Breast epithelium (tissue), 4 donors: ENCODE measurements at regions not wholly inside any gene's neighbourhood (a gene's known extent, or its start where the extent isn't known, plus 50 kb on each side); places are given as distances from the start of the nearest gene placed in this dataset.

ENCODE experiments used
- DNase-seq, 2 donors: peaks; one replicate each; pipeline ENCODE4 v3.0.0-alpha.2; 2019; ENCODE audit warnings: low spot score in 2 of 2
- H3K27ac ChIP-seq, 2 donors: fragments of 200-600 bp; sonication (generic) in 1 of 2; one replicate each; pipeline ENCODE4 v1.5.1; 2016 to 2019; ENCODE audit warnings: mild to moderate bottlenecking in 1 of 2
- H3K27me3 ChIP-seq, 2 donors: fragments of 200-600 bp; sonication (generic) in 1 of 2; one replicate each; pipeline versions ENCODE4 v1.5.1 to v1.6.0; 2017 to 2019; ENCODE audit warnings: control low read depth in 1 of 2, mild to moderate bottlenecking in 1 of 2
- H3K36me3 ChIP-seq: fragments of 200-600 bp; one replicate; pipeline ENCODE4 v1.5.1; 2019
- H3K4me1 ChIP-seq, 2 donors: fragments of 200-600 bp; sonication (generic); one replicate each; pipeline ENCODE4 v1.5.1; 2016 to 2019; ENCODE audit warnings: control low read depth in 1 of 2
- H3K4me3 ChIP-seq, 3 donors: fragments of 200-600 bp; sonication (generic); 1 replicate in 2 of 3; 2 replicates in 1 of 3; pipeline ENCODE4 v1.5.1; 2016 to 2019; ENCODE audit warnings: mild to moderate bottlenecking in 3 of 3, moderate library complexity in 2 of 3
- H3K9me3 ChIP-seq, 2 donors: fragments of 200-600 bp; sonication (generic) in 1 of 2; one replicate each; pipeline ENCODE4 v1.5.1; 2016 to 2019; ENCODE audit warnings: control low read depth in 1 of 2
- POLR2A ChIP-seq: fragments of 450-650 bp; IDR thresholded peaks from one replicate; pipeline ENCODE4 v1.6.1; 2016; ENCODE audit warnings: antibody characterized with exemption, mild to moderate bottlenecking, moderate library complexity
- POLR2AphosphoS5 ChIP-seq, 3 donors: sonication (generic); formaldehyde crosslinking; IDR thresholded peaks; one replicate each; pipeline ENCODE4 v1.6.1; 2017; ENCODE audit warnings: antibody characterized with exemption in 3 of 3
- intact Hi-C: fragments of 100-400 bp; cut with DNase I; formaldehyde crosslinking; loops from one replicate; pipeline ENCODE4 v1.15.1; 2023; ENCODE audit warnings: low total_unique reads
- TF ChIP-seq, protein P1 (sequence below), 3 donors: fragments of 450-650 bp; IDR thresholded peaks; one replicate each; pipeline ENCODE4 v1.5.1; 2016 to 2017; ENCODE audit warnings: antibody characterized with exemption in 3 of 3, mild to moderate bottlenecking in 3 of 3, moderate library complexity in 3 of 3

DNA sequence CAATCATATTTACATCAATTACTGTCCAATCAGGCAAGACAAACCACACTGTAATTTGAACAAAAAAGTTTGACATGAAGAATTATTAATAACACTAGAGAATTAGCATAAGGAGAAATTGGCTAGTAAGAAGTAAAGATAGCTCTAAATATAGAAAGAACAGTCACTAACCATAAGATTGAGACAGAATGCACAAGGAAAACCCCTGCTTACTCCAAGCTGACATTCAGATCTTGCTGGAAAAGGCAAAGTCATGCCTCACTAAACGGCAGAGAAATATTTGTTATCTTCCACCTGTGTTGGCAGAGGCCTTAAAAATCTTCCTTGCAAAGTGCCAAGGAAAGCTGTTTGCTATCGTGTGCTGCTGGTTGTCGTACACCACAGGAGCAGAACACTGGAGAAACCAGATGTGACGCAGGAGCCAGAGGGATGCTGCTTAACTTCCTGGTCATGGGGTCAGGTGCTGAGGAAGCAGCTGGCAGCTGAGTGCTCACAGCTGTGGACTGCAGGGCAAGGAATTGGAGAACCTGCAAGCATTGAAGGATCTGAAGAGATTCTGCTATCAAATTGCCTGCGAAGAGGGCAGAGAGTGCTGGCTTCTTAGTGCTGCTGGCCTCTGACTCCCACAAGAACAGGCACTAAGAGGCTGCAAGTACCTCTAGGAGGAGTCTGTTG lies 1323.3 kb downstream of the LRFN5 start:
- Histone ChIP-seq H3K27ac (no peak overlapping the region), H3K4me1 (no peaks in the 10 kb centered on the region), H3K4me3 (no peak overlapping the region), H3K36me3 (no peaks in the 10 kb centered on the region), H3K27me3 (no peaks in the 10 kb centered on the region), H3K9me3 (no peaks in the 10 kb centered on the region)
- DNase-seq: no peak
- TF ChIP-seq, protein P1, sequence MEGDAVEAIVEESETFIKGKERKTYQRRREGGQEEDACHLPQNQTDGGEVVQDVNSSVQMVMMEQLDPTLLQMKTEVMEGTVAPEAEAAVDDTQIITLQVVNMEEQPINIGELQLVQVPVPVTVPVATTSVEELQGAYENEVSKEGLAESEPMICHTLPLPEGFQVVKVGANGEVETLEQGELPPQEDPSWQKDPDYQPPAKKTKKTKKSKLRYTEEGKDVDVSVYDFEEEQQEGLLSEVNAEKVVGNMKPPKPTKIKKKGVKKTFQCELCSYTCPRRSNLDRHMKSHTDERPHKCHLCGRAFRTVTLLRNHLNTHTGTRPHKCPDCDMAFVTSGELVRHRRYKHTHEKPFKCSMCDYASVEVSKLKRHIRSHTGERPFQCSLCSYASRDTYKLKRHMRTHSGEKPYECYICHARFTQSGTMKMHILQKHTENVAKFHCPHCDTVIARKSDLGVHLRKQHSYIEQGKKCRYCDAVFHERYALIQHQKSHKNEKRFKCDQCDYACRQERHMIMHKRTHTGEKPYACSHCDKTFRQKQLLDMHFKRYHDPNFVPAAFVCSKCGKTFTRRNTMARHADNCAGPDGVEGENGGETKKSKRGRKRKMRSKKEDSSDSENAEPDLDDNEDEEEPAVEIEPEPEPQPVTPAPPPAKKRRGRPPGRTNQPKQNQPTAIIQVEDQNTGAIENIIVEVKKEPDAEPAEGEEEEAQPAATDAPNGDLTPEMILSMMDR (IDR thresholded peaks at IDR 0.05): no peak
- no peak for TF ChIP-seq POLR2AphosphoS5 (IDR thresholded peaks at IDR 0.05)
- TF ChIP-seq POLR2A: no peak
- intact Hi-C loops: no loop called here

DNA sequence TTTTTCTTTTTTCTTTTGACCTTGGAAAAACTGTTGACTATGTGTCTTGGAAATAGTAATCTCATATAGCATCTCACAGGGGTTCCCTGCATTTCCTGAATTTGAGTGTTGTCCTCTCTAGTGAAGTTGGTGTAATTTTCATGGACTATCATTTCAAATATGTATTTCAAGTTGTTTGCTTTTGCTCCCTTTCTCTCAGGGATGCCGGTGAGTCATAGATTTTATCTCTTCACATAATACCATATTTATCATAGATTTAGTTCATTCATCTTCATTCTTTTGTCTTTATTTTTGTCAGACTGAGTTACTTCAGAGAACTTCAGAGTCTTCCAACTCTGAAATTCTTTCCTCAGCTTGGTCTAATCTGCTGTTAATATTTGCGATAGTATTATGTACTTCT lies 1320.6 kb downstream of the LRFN5 start:
- no peaks in the 10 kb centered on the region for H3K36me3 ChIP-seq
- H3K27me3 ChIP-seq: no peaks in the 10 kb centered on the region
- no peak overlapping the region for H3K27ac ChIP-seq
- no peak overlapping the region for H3K4me3 ChIP-seq
- peaks cover 0 to 5% of the 10 kb centered on the region in 2 donors for H3K9me3 ChIP-seq
- DNase-seq: no peak
- intact Hi-C loops: no loop called here
- no peaks in the 10 kb centered on the region for H3K4me1 ChIP-seq
- TF ChIP-seq, protein P1 (IDR thresholded peaks at IDR 0.05): no peak
- TF ChIP-seq POLR2AphosphoS5 (IDR thresholded peaks at IDR 0.05) (no peak), POLR2A (no peak)

DNA sequence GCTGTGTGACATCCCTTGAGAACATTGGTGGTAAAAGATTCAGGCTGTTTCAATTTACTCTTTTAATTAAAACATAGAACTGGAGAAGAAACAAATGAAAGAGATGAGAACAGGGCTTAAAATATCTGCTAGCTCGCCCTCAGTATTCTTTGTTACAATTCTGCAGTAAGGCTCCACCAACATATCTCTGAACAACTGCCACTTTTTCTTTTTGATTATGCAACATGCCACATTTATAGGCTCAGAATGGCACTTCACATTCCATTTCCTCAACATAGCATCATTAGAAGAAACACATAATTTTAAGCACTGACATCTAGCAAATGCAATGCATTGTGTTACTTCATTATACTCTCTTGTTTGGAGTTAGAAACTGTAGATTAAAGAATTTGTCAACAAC lies 1315.2 kb downstream of the LRFN5 start:
- Histone ChIP-seq H3K9me3 (peaks cover 0 to 5% of the 10 kb centered on the region in 2 donors), H3K4me1 (no peaks in the 10 kb centered on the region), H3K36me3 (no peaks in the 10 kb centered on the region), H3K27me3 (no peaks in the 10 kb centered on the region), H3K4me3 (no peak overlapping the region), H3K27ac (no peak overlapping the region)
- DNase-seq: no peak
- TF ChIP-seq, protein P1 (IDR thresholded peaks at IDR 0.05): no peak
- no peak for TF ChIP-seq POLR2A
- TF ChIP-seq POLR2AphosphoS5 (IDR thresholded peaks at IDR 0.05): no peak
- intact Hi-C loops: no loop called here

DNA sequence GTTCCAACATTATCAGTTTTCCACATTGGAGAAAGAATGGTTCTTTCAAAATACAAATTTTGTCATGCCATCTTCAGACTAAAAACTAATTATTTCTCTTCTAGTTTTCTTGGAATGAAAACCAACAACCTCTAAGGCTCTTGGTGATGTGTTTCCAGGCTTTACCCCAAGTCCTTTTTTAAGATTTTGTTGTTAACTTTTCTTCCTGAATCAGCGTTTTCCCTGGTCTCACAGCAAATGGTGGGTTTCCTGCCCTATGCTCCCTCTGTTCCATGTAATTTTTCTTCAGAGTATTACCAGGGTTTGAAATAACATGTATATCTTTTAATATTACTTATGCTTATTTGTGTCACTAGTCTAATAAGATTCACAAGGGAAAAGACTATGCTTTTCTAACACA lies 1311.9 kb downstream of the LRFN5 start:
- TF ChIP-seq POLR2AphosphoS5 (IDR thresholded peaks at IDR 0.05): no peak
- TF ChIP-seq POLR2A: no peak
- TF ChIP-seq, protein P1 (IDR thresholded peaks at IDR 0.05): no peak
- peaks cover 0 to 5% of the 10 kb centered on the region in 2 donors for H3K9me3 ChIP-seq
- no peak overlapping the region for H3K4me3 ChIP-seq
- no peak for DNase-seq
- intact Hi-C loops: no loop called here
- H3K27me3 ChIP-seq: no peaks in the 10 kb centered on the region
- no peak overlapping the region for H3K27ac ChIP-seq
- no peaks in the 10 kb centered on the region for H3K4me1 ChIP-seq
- H3K36me3 ChIP-seq: no peaks in the 10 kb centered on the region

DNA sequence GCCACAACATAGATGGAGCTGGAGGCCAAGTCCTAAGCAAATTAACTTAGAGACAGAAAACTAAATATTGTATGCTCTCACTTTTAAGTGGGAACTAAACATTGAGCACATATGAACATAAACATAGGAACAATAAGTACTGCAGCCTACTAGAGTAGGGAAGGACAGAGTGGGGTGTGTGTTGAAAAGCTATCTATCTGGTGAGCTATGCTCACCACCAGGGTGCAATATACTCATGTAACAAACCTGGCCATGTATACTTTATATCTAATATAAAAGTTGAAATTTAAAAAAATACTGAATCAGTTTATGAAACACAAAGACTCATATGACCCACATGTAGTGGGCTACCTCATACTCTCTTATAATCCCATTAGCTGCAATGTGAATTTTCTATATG lies 1305.0 kb downstream of the LRFN5 start:
- DNase-seq: no peak
- H3K27me3 ChIP-seq: no peaks in the 10 kb centered on the region
- H3K4me3 ChIP-seq: no peak overlapping the region
- intact Hi-C loops: no loop called here
- H3K27ac ChIP-seq: no peak overlapping the region
- H3K9me3 ChIP-seq: no peaks in the 10 kb centered on the region
- TF ChIP-seq, protein P1 (IDR thresholded peaks at IDR 0.05): no peak
- H3K4me1 ChIP-seq: no peaks in the 10 kb centered on the region
- H3K36me3 ChIP-seq: no peaks in the 10 kb centered on the region
